ENCODE measurements at regions not wholly inside any gene's neighbourhood (a gene's known extent, or its start where the extent isn't known, plus 50 kb on each side); places are given as distances from the start of the nearest gene placed in this dataset.

DNA sequence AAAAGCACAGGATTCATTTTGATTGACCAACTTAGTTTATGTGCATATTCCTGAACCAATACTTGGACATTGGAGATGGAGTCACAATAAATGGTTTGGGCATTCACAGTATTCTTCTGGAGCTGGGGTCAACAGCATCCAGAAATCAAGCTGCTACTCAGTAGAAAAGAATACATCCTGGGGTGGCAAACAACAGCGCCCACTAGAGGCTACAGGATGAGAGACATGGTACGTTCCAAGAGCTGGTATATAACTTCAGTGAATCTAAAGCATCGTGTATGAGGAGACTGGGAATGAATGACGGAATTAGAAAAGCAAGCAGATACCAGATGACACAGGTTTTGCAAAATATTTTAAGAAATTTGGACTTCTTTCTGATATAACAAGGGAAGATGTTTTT lies 142.9 kb upstream of the FIGN start:
- Histone ChIP-seq H3K36me3 (ENCODE audit: insufficient read depth, low read length) (no peaks in the 10 kb centered on the region), H3K4me3 (ENCODE audit: low read length) (no peak overlapping the region), H3K4me2 (ENCODE audit: low read length) (no peak overlapping the region), H3K9me3 (replicated peaks; ENCODE audit: low read length) (no peaks in the 10 kb centered on the region), H3K27me3 (ENCODE audit: control insufficient read depth, insufficient read depth, low read length) (no peaks in the 10 kb centered on the region), H3K4me1 (ENCODE audit: control insufficient read depth, insufficient read depth, low read length) (peaks cover 14% of the 10 kb centered on the region), H3K9ac (ENCODE audit: low read depth, low read length) (no peak overlapping the region)

DNA sequence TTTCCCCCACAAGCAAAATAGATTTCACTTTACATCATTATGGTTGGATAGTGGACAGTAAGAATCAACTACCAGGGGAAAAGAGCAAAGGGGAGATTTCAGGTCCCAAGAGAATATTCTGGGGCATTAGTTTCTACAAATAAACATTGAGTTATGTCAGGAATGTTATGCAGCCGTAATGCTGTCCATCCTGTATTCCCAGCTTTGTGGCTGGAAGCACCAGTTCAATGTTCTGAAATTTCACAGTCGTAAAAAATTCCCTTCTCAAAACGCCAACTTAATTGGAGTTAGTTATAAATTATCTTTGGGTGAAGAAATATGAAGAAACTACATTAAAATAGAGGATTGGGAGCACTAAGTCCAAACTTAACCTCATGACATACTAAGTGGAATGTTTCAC lies 141.5 kb upstream of the FIGN start:
- Histone ChIP-seq H3K27me3 (ENCODE audit: control insufficient read depth, insufficient read depth, low read length) (no peaks in the 10 kb centered on the region), H3K36me3 (ENCODE audit: insufficient read depth, low read length) (no peaks in the 10 kb centered on the region), H3K4me3 (ENCODE audit: low read length) (peak overlapping the region; percentile 33), H3K9ac (ENCODE audit: low read depth, low read length) (peak overlapping the region; percentile 45), H3K4me2 (ENCODE audit: low read length) (peak overlapping the region; percentile 66), H3K4me1 (ENCODE audit: control insufficient read depth, insufficient read depth, low read length) (peaks cover 14% of the 10 kb centered on the region), H3K9me3 (replicated peaks; ENCODE audit: low read length) (no peaks in the 10 kb centered on the region)

DNA sequence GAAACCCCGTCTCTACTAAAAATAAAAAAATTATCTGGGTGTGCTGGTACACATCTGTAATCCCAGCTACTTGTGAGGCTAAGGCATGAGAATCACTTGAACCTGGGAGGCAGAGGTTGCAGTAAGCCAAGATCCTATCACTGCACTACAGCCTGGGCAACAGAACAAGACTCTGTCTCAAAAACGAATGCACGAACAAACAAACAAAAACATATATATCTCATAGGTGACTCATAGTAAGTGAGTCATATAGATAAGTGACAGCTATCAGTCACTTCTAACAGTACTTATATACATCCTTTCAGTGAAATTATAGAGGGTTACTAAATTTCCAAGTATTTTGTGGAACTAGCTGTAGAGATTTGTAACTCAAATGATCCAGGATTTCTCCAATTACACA lies 127.3 kb upstream of the FIGN start:
- Histone ChIP-seq H3K27me3 (ENCODE audit: control insufficient read depth, insufficient read depth, low read length) (no peaks in the 10 kb centered on the region), H3K9me3 (replicated peaks; ENCODE audit: low read length) (no peaks in the 10 kb centered on the region), H3K4me1 (ENCODE audit: control insufficient read depth, insufficient read depth, low read length) (peaks cover 2% of the 10 kb centered on the region), H3K36me3 (ENCODE audit: insufficient read depth, low read length) (no peaks in the 10 kb centered on the region), H3K9ac (ENCODE audit: low read depth, low read length) (no peak overlapping the region), H3K4me2 (ENCODE audit: low read length) (no peak overlapping the region), H3K4me3 (ENCODE audit: low read length) (no peak overlapping the region)

DNA sequence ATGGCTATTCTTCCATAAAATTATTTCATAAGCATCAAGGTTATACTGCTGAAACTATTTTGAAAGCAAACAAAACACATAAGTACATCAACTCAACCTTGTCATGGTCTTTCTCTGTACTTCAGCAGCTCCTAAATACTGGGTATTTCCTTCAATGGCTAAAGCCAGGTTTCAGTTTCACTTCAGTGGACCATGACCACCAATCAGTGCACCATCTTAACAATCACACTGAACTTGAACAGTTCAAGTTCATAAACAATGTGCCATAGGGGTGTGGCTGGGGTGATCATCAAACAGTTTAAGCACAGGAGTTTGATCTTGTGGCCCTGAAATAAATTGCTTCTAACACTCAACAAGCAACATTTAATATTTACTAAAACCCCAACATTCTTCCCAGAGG lies 124.1 kb upstream of the FIGN start:
- H3K9ac ChIP-seq (ENCODE audit: low read depth, low read length): no peak overlapping the region
- H3K27me3 ChIP-seq (ENCODE audit: control insufficient read depth, insufficient read depth, low read length): no peaks in the 10 kb centered on the region
- H3K4me3 ChIP-seq (ENCODE audit: low read length): no peak overlapping the region
- H3K4me2 ChIP-seq (ENCODE audit: low read length): peak overlapping the region; percentile 16
- H3K36me3 ChIP-seq (ENCODE audit: insufficient read depth, low read length): no peaks in the 10 kb centered on the region
- H3K9me3 ChIP-seq (replicated peaks; ENCODE audit: low read length): no peaks in the 10 kb centered on the region
- H3K4me1 ChIP-seq (ENCODE audit: control insufficient read depth, insufficient read depth, low read length): peaks cover 2% of the 10 kb centered on the region

DNA sequence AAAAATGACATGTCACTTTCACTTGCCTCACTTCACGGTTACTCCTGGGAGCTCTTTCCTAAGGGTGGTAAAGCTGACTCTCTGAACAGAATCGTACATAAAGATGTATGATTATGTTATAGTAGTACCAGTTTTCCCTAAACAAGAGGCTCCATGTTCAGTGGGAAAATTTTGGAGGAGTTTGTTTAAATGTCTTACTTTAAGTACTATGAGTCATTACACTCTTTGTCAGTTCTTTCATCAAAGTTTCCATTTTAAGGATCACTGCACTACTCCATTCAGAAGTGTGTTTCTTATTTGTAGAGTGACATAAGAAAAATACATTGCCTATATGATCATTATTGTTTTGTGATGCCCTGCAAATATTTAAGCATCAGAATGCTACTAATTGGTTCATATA lies 121.1 kb upstream of the FIGN start:
- H3K9me3 ChIP-seq (replicated peaks; ENCODE audit: low read length): no peaks in the 10 kb centered on the region
- H3K4me3 ChIP-seq (ENCODE audit: low read length): no peak overlapping the region
- no peaks in the 10 kb centered on the region for H3K36me3 ChIP-seq (ENCODE audit: insufficient read depth, low read length)
- H3K4me2 ChIP-seq (ENCODE audit: low read length): no peak overlapping the region
- H3K27me3 ChIP-seq (ENCODE audit: control insufficient read depth, insufficient read depth, low read length): no peaks in the 10 kb centered on the region
- H3K4me1 ChIP-seq (ENCODE audit: control insufficient read depth, insufficient read depth, low read length): peaks cover 10% of the 10 kb centered on the region
- no peak overlapping the region for H3K9ac ChIP-seq (ENCODE audit: low read depth, low read length)

DNA sequence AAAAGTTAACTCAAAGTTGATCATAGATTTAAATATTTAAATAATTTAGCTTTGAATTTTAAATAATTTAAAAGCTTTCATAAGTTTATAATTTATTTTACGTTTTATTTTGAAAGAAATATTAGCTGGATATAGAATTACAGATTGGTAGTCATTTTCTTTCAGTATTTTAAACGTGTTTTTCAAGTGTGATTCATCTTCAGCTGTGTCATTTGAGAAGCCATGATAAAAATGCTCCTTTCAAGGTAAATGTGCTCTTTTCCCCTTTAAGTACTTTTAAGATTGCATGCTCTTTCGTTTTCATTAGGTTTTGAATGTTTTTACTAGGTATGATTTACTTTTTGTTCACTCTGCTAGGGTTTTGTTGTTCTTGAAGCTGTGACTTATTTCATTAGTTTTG lies 116.8 kb upstream of the FIGN start:
- H3K9me3 ChIP-seq (replicated peaks; ENCODE audit: low read length): no peaks in the 10 kb centered on the region
- no peaks in the 10 kb centered on the region for H3K27me3 ChIP-seq (ENCODE audit: control insufficient read depth, insufficient read depth, low read length)
- no peak overlapping the region for H3K4me3 ChIP-seq (ENCODE audit: low read length)
- no peaks in the 10 kb centered on the region for H3K36me3 ChIP-seq (ENCODE audit: insufficient read depth, low read length)
- peak overlapping the region; percentile 38 for H3K4me2 ChIP-seq (ENCODE audit: low read length)
- peaks cover 8% of the 10 kb centered on the region for H3K4me1 ChIP-seq (ENCODE audit: control insufficient read depth, insufficient read depth, low read length)
- H3K9ac ChIP-seq (ENCODE audit: low read depth, low read length): no peak overlapping the region

DNA sequence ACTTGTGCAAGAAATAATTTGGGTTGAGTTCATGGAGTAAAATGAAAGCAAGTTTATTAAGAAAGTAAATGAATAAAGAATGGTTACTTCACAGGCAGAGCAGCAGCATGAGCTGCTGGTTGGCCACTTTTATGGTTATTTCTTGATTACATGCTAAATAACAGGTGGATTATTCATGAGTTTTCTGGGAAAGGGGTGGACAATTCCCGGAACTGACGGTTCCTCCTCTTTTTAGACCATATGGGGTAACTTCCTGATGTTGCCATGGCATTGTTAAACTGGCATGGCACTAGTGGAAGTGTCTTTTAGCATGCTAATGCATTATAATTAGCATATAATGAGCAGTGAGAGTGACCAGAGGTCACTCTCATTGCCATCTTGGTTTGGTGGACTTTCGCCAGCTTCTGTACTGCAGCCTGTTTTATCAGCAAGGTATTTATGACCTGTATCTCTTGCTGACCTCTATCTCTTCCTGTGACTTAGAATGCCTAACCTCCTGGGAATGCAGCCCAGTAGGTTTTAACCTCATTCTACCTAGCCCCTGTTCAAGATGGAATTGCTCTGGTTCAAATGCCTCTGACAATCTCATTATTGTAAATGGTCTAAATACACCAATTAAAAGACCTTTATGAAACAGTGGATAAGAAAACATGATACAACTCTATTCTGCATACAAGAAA lies 114.1 kb upstream of the FIGN start:
- Histone ChIP-seq H3K4me1 (ENCODE audit: control insufficient read depth, insufficient read depth, low read length) (peaks cover 8% of the 10 kb centered on the region), H3K4me3 (ENCODE audit: low read length) (no peak overlapping the region), H3K36me3 (ENCODE audit: insufficient read depth, low read length) (no peaks in the 10 kb centered on the region), H3K9me3 (replicated peaks; ENCODE audit: low read length) (no peaks in the 10 kb centered on the region), H3K9ac (ENCODE audit: low read depth, low read length) (no peak overlapping the region), H3K4me2 (ENCODE audit: low read length) (no peak overlapping the region), H3K27me3 (ENCODE audit: control insufficient read depth, insufficient read depth, low read length) (no peaks in the 10 kb centered on the region)

DNA sequence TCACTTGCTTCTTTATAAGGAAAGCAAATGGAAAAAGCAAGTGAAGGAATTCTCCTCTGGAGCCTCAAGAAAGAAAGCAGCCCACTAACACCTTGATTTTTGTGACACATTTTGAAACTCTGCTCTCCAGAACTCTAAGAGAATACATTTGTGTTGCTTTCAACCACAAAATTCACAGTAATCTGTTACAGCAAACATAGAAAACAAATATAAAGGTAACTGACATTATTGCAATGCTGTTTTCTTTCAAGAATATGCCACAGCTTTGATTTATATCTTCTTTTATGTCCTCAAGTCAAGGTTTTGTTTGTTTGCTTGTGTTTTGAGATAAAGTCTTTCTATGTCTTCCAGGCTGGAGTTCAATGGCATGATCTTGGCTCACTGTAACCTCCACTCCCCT lies 103.1 kb upstream of the FIGN start:
- Histone ChIP-seq H3K4me2 (ENCODE audit: low read length) (no peak overlapping the region), H3K4me1 (ENCODE audit: control insufficient read depth, insufficient read depth, low read length) (no peaks in the 10 kb centered on the region), H3K36me3 (ENCODE audit: insufficient read depth, low read length) (no peaks in the 10 kb centered on the region), H3K9me3 (replicated peaks; ENCODE audit: low read length) (no peaks in the 10 kb centered on the region), H3K9ac (ENCODE audit: low read depth, low read length) (no peak overlapping the region), H3K27me3 (ENCODE audit: control insufficient read depth, insufficient read depth, low read length) (no peaks in the 10 kb centered on the region), H3K4me3 (ENCODE audit: low read length) (no peak overlapping the region)

DNA sequence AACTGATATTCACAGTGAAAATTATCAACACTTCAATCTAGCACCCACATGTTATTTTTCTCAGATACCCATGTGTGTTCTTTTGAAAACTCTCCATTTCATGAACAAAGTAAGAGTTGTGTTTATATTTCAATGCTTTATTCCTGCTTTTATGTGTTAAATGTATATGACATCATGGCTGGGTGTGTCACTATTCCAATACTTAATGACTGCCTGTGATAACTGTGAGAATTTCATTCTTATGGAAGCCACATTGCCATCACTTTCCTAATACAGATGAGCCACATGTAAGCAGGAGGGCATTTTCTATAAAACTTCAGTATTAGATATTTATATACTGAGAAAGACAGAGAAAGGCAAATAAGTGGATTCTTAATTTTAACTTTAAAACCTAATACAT lies 100.4 kb upstream of the FIGN start:
- Histone ChIP-seq H3K9me3 (replicated peaks; ENCODE audit: low read length) (no peaks in the 10 kb centered on the region), H3K36me3 (ENCODE audit: insufficient read depth, low read length) (no peaks in the 10 kb centered on the region), H3K27me3 (ENCODE audit: control insufficient read depth, insufficient read depth, low read length) (no peaks in the 10 kb centered on the region), H3K4me1 (ENCODE audit: control insufficient read depth, insufficient read depth, low read length) (no peaks in the 10 kb centered on the region), H3K4me2 (ENCODE audit: low read length) (no peak overlapping the region), H3K9ac (ENCODE audit: low read depth, low read length) (no peak overlapping the region), H3K4me3 (ENCODE audit: low read length) (no peak overlapping the region)

DNA sequence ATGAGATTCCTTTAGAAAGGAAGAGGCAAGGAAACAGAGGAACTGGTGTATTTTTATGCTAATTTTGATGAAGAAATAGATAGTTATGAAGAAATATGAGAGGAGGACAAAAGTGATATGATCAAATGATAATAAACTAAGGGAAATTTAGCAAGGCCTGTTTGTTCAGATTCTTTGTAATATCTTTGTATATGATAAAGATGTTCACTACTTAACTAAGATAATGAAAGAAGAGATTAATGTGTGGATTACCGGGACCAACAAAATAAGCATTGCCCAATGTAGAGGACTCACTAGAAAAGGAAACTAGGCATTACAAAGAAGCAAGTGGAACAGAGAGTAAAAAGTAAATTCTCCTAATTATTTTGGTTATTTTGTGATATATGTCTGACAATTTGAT lies 99.0 kb upstream of the FIGN start:
- Histone ChIP-seq H3K36me3 (ENCODE audit: insufficient read depth, low read length) (no peaks in the 10 kb centered on the region), H3K9me3 (replicated peaks; ENCODE audit: low read length) (no peaks in the 10 kb centered on the region), H3K4me1 (ENCODE audit: control insufficient read depth, insufficient read depth, low read length) (no peaks in the 10 kb centered on the region), H3K4me3 (ENCODE audit: low read length) (no peak overlapping the region), H3K27me3 (ENCODE audit: control insufficient read depth, insufficient read depth, low read length) (no peaks in the 10 kb centered on the region), H3K9ac (ENCODE audit: low read depth, low read length) (no peak overlapping the region), H3K4me2 (ENCODE audit: low read length) (no peak overlapping the region)

DNA sequence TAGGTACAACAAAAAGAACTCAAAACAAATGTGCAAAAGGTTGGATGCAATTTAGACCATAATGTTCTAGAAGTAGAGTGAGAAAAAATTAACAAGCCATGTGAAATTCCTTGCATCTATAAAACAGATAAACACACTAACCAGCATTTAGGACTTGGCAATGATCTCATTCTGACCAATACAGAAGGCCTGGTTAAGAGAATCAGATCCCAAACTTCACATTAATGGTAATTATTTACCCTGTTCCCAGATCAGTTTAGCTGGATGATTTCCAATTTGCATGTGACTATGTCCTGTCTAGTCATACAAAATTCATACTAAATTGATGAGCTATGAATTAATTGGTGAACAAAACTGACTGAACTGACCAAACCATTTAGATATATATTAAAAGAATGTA lies 98.4 kb upstream of the FIGN start:
- no peak overlapping the region for H3K4me2 ChIP-seq (ENCODE audit: low read length)
- H3K36me3 ChIP-seq (ENCODE audit: insufficient read depth, low read length): no peaks in the 10 kb centered on the region
- H3K4me1 ChIP-seq (ENCODE audit: control insufficient read depth, insufficient read depth, low read length): no peaks in the 10 kb centered on the region

DNA sequence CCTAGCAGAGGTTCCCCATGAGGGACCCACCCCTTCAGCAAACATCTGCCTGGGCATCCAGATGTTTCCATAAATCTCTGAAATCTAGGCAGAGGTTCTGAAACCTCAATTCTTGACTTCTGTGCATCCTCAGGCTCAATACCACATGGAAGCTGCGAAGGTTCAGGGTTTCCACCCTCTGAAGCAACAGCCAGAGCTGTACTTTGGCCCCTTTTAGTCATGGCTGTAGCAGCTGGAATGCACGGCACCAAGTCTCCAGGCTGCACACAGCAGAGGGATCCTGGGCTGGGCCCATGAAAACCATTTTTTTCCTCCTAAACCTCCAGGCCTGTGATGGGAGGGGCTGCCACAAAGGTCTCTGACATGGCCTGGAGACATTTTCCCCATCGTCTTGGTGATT lies 93.0 kb upstream of the FIGN start:
- no peak overlapping the region for H3K9ac ChIP-seq (ENCODE audit: low read depth, low read length)
- H3K27me3 ChIP-seq (ENCODE audit: control insufficient read depth, insufficient read depth, low read length): no peaks in the 10 kb centered on the region
- H3K4me1 ChIP-seq (ENCODE audit: control insufficient read depth, insufficient read depth, low read length): no peaks in the 10 kb centered on the region
- H3K36me3 ChIP-seq (ENCODE audit: insufficient read depth, low read length): no peaks in the 10 kb centered on the region
- H3K9me3 ChIP-seq (replicated peaks; ENCODE audit: low read length): no peaks in the 10 kb centered on the region
- H3K4me3 ChIP-seq (ENCODE audit: low read length): no peak overlapping the region
- no peak overlapping the region for H3K4me2 ChIP-seq (ENCODE audit: low read length)

More for the DNA sequence above, 98.4 kb upstream of the FIGN start:
- Histone ChIP-seq H3K9ac (ENCODE audit: low read depth, low read length) (no peak overlapping the region), H3K27me3 (ENCODE audit: control insufficient read depth, insufficient read depth, low read length) (no peaks in the 10 kb centered on the region), H3K4me3 (ENCODE audit: low read length) (no peak overlapping the region), H3K9me3 (replicated peaks; ENCODE audit: low read length) (no peaks in the 10 kb centered on the region)
